WERI-Rb-1 (cell line): ENCODE measurements at regions not wholly inside any gene's neighbourhood (a gene's known extent, or its start where the extent isn't known, plus 50 kb on each side); places are given as distances from the start of the nearest gene placed in this dataset.

ENCODE experiments used
- DNase-seq: peaks from one replicate; pipeline ENCODE4 v3.0.0-alpha.2; 2020
- H3K27ac ChIP-seq: fragments of 250-450 bp; sonication (Bioruptor Pico); 2 replicates; pipeline ENCODE4 v1.5.1; 2020; ENCODE audit warnings: mild to moderate bottlenecking, moderate library complexity
- H3K27me3 ChIP-seq: fragments of 250-450 bp; sonication (Bioruptor Pico); 2 replicates; pipeline ENCODE4 v1.5.1; 2021; ENCODE audit warnings: mild to moderate bottlenecking, low read depth, moderate library complexity; ENCODE audit not compliant: insufficient read depth, severe bottlenecking
- H3K36me3 ChIP-seq: fragments of 250-450 bp; sonication (Bioruptor Pico); 2 replicates; pipeline ENCODE4 v1.5.1; 2020; ENCODE audit warnings: mild to moderate bottlenecking, moderate library complexity
- H3K4me3 ChIP-seq: 2 replicates; pipeline ENCODE4 v1.5.1; 2011; ENCODE audit warnings: low read depth, mild to moderate bottlenecking, control low read depth, low read length
- H3K9me3 ChIP-seq: fragments of 250-450 bp; sonication (Bioruptor Pico); 2 replicates; pipeline ENCODE4 v1.5.1; 2021; ENCODE audit warnings: mild to moderate bottlenecking, moderate library complexity; ENCODE audit not compliant: severe bottlenecking
- TF ChIP-seq, protein P1 (sequence below): IDR thresholded peaks from 2 replicates; pipeline ENCODE4 v1.5.1; 2011; ENCODE audit warnings: low read depth, mild to moderate bottlenecking, control low read depth, inconsistent platforms, low read length

DNA sequence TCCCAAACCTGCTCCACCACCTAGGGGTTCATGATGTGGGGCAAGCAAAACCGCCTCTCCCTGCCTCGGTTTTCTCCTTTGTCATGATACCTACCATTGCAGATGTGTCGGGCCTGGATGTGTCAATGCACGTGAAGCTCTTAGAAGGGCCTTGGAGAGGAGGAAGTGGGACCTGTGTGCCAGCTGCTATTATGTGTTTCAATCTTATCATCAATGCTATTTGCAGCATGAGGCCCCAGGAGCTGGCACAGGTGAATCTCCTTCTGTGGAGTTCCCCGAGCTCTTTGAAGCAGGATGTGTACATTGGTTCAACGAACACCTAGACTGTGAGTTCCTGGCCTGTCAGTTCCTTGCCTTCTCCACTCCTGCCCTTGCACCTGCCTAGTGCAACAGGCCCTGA lies 331.6 kb downstream of the CTTN start:
- no peaks in the 10 kb centered on the region for H3K9me3 ChIP-seq
- no peaks in the 10 kb centered on the region for H3K36me3 ChIP-seq
- TF ChIP-seq, protein P1, sequence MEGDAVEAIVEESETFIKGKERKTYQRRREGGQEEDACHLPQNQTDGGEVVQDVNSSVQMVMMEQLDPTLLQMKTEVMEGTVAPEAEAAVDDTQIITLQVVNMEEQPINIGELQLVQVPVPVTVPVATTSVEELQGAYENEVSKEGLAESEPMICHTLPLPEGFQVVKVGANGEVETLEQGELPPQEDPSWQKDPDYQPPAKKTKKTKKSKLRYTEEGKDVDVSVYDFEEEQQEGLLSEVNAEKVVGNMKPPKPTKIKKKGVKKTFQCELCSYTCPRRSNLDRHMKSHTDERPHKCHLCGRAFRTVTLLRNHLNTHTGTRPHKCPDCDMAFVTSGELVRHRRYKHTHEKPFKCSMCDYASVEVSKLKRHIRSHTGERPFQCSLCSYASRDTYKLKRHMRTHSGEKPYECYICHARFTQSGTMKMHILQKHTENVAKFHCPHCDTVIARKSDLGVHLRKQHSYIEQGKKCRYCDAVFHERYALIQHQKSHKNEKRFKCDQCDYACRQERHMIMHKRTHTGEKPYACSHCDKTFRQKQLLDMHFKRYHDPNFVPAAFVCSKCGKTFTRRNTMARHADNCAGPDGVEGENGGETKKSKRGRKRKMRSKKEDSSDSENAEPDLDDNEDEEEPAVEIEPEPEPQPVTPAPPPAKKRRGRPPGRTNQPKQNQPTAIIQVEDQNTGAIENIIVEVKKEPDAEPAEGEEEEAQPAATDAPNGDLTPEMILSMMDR: no peak
- H3K27ac ChIP-seq: no peak overlapping the region
- no peak overlapping the region for H3K4me3 ChIP-seq
- H3K27me3 ChIP-seq: no peaks in the 10 kb centered on the region
- DNase-seq: no peak

DNA sequence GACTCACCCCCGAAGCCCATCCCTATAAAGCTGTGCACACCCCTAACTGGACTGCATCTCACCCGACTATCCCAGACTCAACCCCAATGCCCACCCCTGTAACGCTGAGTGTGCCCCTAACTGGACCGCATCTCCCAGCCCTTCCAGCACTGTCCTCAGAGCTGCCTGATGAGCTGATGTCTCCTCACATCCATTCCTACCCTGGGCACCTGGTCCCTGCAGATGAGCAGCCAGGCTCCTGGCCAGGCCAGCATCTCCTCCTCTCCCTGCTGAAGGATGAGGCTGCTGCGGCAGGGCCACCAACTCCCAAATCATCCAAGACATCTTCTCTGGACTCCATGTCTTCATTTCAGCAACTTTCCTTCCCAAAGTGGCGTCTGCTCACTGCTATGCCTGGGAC lies 332.1 kb downstream of the CTTN start:
- no peak for DNase-seq
- Histone ChIP-seq H3K27me3 (no peaks in the 10 kb centered on the region), H3K27ac (no peak overlapping the region), H3K36me3 (no peaks in the 10 kb centered on the region), H3K9me3 (no peaks in the 10 kb centered on the region), H3K4me3 (no peak overlapping the region)
- TF ChIP-seq, protein P1: no peak

DNA sequence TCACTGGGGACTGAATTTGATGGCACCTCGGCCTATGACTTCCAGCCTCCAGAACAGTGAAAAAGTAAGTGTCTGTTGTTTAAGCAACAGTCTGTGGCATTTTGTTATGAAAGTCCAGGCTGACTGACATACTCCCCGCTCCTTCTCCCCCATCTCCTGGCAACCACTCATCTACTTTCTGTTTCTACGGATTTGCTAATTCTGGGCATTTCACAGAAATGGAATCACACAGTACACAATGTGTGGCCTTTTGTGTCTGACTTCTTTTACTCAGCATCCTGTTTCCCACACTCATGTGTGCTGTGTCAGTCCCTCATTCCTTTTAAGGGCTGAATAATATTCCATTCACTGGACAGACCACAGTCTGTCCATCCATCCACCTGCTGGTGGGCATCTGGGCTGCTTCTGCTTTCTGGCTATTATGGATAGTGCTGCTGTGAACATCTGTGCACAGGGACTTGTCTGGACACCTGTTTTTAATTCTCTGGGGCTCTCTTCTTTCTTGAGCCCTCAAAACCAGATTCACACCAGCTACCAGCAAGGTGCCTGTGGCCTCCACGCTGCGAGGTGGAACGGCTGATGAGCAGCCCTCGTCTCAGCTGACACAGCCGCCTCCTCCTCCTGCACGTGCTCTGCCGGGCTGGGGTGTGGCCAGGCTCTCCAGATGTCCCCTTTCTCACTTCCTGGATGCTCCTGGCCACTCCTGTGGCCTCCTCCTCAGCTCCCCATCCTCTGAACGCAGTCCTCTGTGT lies 333.1 kb downstream of the CTTN start:
- DNase-seq: no peak
- H3K27me3 ChIP-seq: no peaks in the 10 kb centered on the region
- no peaks in the 10 kb centered on the region for H3K9me3 ChIP-seq
- H3K27ac ChIP-seq: no peak overlapping the region
- no peaks in the 10 kb centered on the region for H3K36me3 ChIP-seq
- TF ChIP-seq, protein P1: no peak
- no peak overlapping the region for H3K4me3 ChIP-seq

DNA sequence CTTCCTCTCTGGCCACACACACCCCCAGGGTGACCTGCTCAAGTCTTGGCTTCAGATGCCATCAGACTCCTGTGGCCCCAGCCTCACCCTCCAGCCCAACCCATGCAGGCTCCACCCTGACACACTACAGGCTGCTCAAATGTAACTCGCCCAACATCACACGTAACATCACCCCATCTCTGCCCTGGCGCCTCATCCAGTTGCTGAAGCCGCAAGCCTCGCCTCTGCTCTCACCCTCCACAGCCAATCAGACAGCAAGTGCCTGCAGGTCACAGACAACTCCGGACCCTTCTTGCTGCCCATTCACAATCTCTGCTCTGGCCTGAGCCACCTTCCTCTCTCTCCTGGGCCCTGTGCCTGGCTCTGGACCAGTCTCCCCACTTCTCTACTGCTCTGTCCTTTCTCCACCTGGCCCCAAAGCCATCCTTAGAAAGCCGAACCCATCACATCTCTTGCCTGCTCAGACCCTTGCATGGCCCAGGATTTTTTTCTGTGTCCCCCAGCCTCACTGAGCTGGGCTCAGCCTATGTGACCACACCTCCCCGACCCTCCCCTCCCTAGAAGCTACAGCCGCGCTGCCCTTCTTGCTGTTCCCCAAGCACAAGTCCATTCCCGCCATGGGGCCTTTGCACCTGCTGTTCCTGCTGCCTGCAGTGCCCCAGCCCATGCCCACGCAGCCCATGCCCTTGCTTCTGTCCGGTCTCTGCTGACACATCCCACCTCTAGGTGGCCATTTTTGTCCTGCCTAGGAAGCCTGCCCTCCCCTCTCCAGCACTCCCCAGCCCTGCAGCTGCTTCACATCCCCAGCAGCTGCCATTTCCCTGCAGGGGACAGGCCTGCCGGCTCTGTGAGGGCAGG lies 333.9 kb downstream of the CTTN start:
- Histone ChIP-seq H3K36me3 (no peaks in the 10 kb centered on the region), H3K27ac (no peak overlapping the region), H3K9me3 (no peaks in the 10 kb centered on the region), H3K27me3 (no peaks in the 10 kb centered on the region), H3K4me3 (no peak overlapping the region)
- TF ChIP-seq, protein P1: no peak
- no peak for DNase-seq

DNA sequence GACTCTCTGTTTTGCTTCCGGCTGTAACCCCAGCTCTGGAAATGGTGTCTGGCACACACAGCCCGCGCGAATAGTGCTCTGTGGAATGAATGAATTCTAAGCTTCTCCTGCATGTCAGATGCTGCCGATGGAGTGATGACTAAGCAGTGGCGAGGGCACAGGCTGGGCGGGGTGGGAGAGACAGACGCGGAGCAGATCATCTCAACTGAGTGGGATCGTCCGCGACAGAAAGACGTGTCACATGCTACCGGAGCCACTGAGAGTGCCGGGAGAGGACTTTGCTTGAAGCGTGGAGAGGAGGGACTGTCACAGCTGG lies 334.5 kb downstream of the CTTN start:
- no peak overlapping the region for H3K4me3 ChIP-seq
- H3K36me3 ChIP-seq: no peaks in the 10 kb centered on the region
- no peaks in the 10 kb centered on the region for H3K9me3 ChIP-seq
- H3K27ac ChIP-seq: no peak overlapping the region
- no peaks in the 10 kb centered on the region for H3K27me3 ChIP-seq
- no peak for DNase-seq
- TF ChIP-seq, protein P1: no peak
